GM12878 (cell line): ENCODE measurements at regions not wholly inside any gene's neighbourhood (a gene's known extent, or its start where the extent isn't known, plus 50 kb on each side); places are given as distances from the start of the nearest gene placed in this dataset.

Experiments used
- ATAC-seq: fragments of 200-7000 bp; cut with Tn5 transposase; 3 replicates; pipeline ENCODE4 v1.9.1; 2020; ENCODE audit warnings: mild to moderate bottlenecking, moderate library complexity
- BruUV-seq: library from RNA; stranded (reverse); fragments of 400-500 nt; replicated peaks from 2 replicates; lab custom pipeline; 2021; lab: Mats Ljungman, UMichigan
- CTCF ChIA-PET: fragments of 300-600 bp; sonication (Branson Sonifier 250); formaldehyde crosslinking; extraction: SDS; loops from one replicate; lab custom pipeline; 2021; ENCODE audit warnings: inconsistent platforms; lab: Yijun Ruan, JAX
- POLR2A ChIA-PET: fragments of 350-600 bp; formaldehyde crosslinking; extraction: SDS; loops from one replicate; lab custom pipeline; 2021; ENCODE audit warnings: inconsistent platforms; lab: Charles Lee
- RAD21 ChIA-PET: fragments of 300-600 bp; sonication (Branson Sonifier 250); formaldehyde crosslinking; loops from one replicate; lab custom pipeline; 2023; ENCODE audit warnings: antibody characterized with exemption; ENCODE audit not compliant: unreplicated experiment; lab: Charles Lee
- SMC1A ChIA-PET: fragments of 300-600 bp; sonication (Branson Sonifier 250); formaldehyde crosslinking; loops from one replicate; lab custom pipeline; 2023; ENCODE audit not compliant: unreplicated experiment, uncharacterized antibody; lab: Charles Lee
- DNase-seq: peaks from one replicate; pipeline ENCODE4 v3.0.0-alpha.2; 2011; ENCODE audit warnings: low read depth, low spot score
- FAIRE-seq: peaks from 3 replicates; lab custom pipeline; 2011; peaks lifted over from hg19 to GRCh38; lab: Jason Lieb, UNC
- H2AFZ ChIP-seq: 2 replicates; pipeline ENCODE4 v1.6.0; 2011; ENCODE audit warnings: low read depth, low read length, control low read depth; ENCODE audit not compliant: control insufficient read depth
- H3K27ac ChIP-seq: 2 replicates; pipeline ENCODE4 v1.5.1; 2011; ENCODE audit warnings: control low read depth; ENCODE audit not compliant: control insufficient read depth, insufficient read depth
- H3K27me3 ChIP-seq, 2 experiments: replicated peaks in 1 of 2; 2 replicates each; pipeline versions ENCODE4 v1.6.0 to v1.6.1; 2011; ENCODE audit warnings: low read length in 1 of 2; ENCODE audit not compliant: control insufficient read depth in 2 of 2, insufficient read depth in 2 of 2
- H3K36me3 ChIP-seq, 2 experiments: 2 replicates each; pipeline ENCODE4 v1.5.1; 2011; ENCODE audit warnings: low read length in 1 of 2; ENCODE audit not compliant: control insufficient read depth in 2 of 2, insufficient read depth in 2 of 2
- H3K4me1 ChIP-seq: 2 replicates; pipeline ENCODE4 v1.6.1; 2011; ENCODE audit warnings: mild to moderate bottlenecking, low read length, moderate library complexity, mixed read lengths; ENCODE audit not compliant: control insufficient read depth, insufficient read depth
- H3K4me2 ChIP-seq: 2 replicates; pipeline ENCODE4 v1.6.0; 2011; ENCODE audit warnings: control low read depth; ENCODE audit not compliant: control insufficient read depth, insufficient read depth
- H3K4me3 ChIP-seq: fragments of 200-600 bp; sonication (generic); 2 replicates; pipeline ENCODE4 v1.5.1; 2016
- H3K79me2 ChIP-seq: 2 replicates; pipeline ENCODE4 v1.6.0; 2011; ENCODE audit warnings: low read length; ENCODE audit not compliant: control insufficient read depth, insufficient read depth
- H3K9ac ChIP-seq: 2 replicates; pipeline ENCODE4 v1.8.0; 2011; ENCODE audit warnings: low read length, control low read depth, mixed read lengths; ENCODE audit not compliant: control insufficient read depth, insufficient read depth
- H3K9me3 ChIP-seq: replicated peaks from 3 replicates; pipeline ENCODE4 v1.5.1; 2011; ENCODE audit warnings: mild to moderate bottlenecking, low read length; ENCODE audit not compliant: control insufficient read depth, insufficient read depth
- H4K20me1 ChIP-seq: 2 replicates; pipeline ENCODE4 v1.6.0; 2011; ENCODE audit not compliant: control insufficient read depth, insufficient read depth
- BHLHE40 ChIP-seq, 2 experiments: fragments of 450-650 bp in 1 of 2; IDR thresholded peaks; 2 replicates each; pipeline ENCODE4 v1.6.1; 2011 to 2017; ENCODE audit warnings: low read depth in 2 of 2, borderline replicate concordance in 1 of 2, improper control_type of control experiment in 1 of 2, low read length in 1 of 2, mild to moderate bottlenecking in 1 of 2
- BRCA1 ChIP-seq: IDR thresholded peaks from 2 replicates; pipeline ENCODE4 v1.6.1; 2011; ENCODE audit warnings: low read depth, low read length, improper control_type of control experiment
- CBX5 ChIP-seq: sonication (generic); IDR thresholded peaks from 2 replicates; pipeline ENCODE4 v1.6.1; 2016; ENCODE audit warnings: low read depth, moderate library complexity, mild to moderate bottlenecking, inconsistent platforms
- ESRRA ChIP-seq: IDR thresholded peaks from 2 replicates; pipeline ENCODE4 v1.6.1; 2012; ENCODE audit warnings: mild to moderate bottlenecking, low read length, improper control_type of control experiment
- FOS ChIP-seq: IDR thresholded peaks from 3 replicates; pipeline ENCODE4 v1.6.1; 2011; ENCODE audit warnings: borderline replicate concordance; ENCODE audit not compliant: insufficient read length; ENCODE audit errors: extremely low read depth
- FOXK2 ChIP-seq: fragments of 450-650 bp; IDR thresholded peaks from 2 replicates; pipeline ENCODE4 v1.6.1; 2017; ENCODE audit warnings: mild to moderate bottlenecking, moderate library complexity
- FOXM1 ChIP-seq: IDR thresholded peaks from 2 replicates; pipeline ENCODE4 v1.6.1; 2012; ENCODE audit warnings: low read depth, mild to moderate bottlenecking, inconsistent platforms, low read length, moderate library complexity
- HCFC1 ChIP-seq: fragments of 150-350 bp; IDR thresholded peaks from 2 replicates; pipeline ENCODE4 v1.6.1; 2014; ENCODE audit warnings: low read length
- JUND ChIP-seq: IDR thresholded peaks from 2 replicates; pipeline ENCODE4 v1.6.1; 2012; ENCODE audit warnings: low read depth, mild to moderate bottlenecking, low read length, improper control_type of control experiment, moderate library complexity
- KAT2A ChIP-seq: conservative IDR thresholded peaks from 2 replicates; pipeline ENCODE4 v1.6.1; 2011; ENCODE audit warnings: low read depth, low read length; ENCODE audit not compliant: control insufficient read depth
- KDM1A ChIP-seq: fragments of 200-600 bp; sonication (generic); IDR thresholded peaks from 2 replicates; pipeline ENCODE4 v1.6.1; 2016; ENCODE audit warnings: borderline replicate concordance
- NR2C1 ChIP-seq: fragments of 450-650 bp; IDR thresholded peaks from 2 replicates; pipeline ENCODE4 v1.6.1; 2017; ENCODE audit warnings: antibody characterized with exemption, mild to moderate bottlenecking, moderate library complexity
- NR2F1 ChIP-seq: fragments of 450-650 bp; conservative IDR thresholded peaks from 2 replicates; pipeline ENCODE4 v1.6.1; 2017; ENCODE audit warnings: mild to moderate bottlenecking
- RB1 ChIP-seq: fragments of 450-650 bp; formaldehyde crosslinking; IDR thresholded peaks from 2 replicates; pipeline ENCODE4 v1.6.1; 2017; ENCODE audit warnings: mild to moderate bottlenecking, borderline replicate concordance
- SUPT20H ChIP-seq: IDR thresholded peaks from 2 replicates; pipeline ENCODE4 v1.6.1; 2011; ENCODE audit warnings: low read depth, mild to moderate bottlenecking, low read length, moderate library complexity, borderline replicate concordance; ENCODE audit not compliant: control insufficient read depth
- ZBED1 ChIP-seq: IDR thresholded peaks from 2 replicates; pipeline ENCODE4 v1.6.1; 2016; ENCODE audit warnings: borderline replicate concordance
- WGBS: methylation state at CpG from one replicate; pipeline ENCODE4 v1.1.6; 2016; ENCODE audit warnings: low lambda C conversion rate; ENCODE audit not compliant: insufficient replicate concordance, insufficient coverage; ENCODE audit errors: missing lambda C conversion rate; 5-methylcytosine and 5-hydroxymethylcytosine counted together
- in situ Hi-C: fragments of 300-500 bp; cut with MboI; formaldehyde crosslinking; loops from 9 replicates; pipeline ENCODE4 v1.14.3; 2018; ENCODE audit warnings: mixed read lengths
- intact Hi-C: fragments of 100-400 bp; cut with micrococcal nuclease; formaldehyde crosslinking; loops from one replicate; pipeline ENCODE4 v1.14.2; 2022; ENCODE audit not compliant: unreplicated experiment
- TF ChIP-seq, protein P1 (sequence below): IDR thresholded peaks from 2 replicates; pipeline ENCODE4 v1.6.1; 2012; ENCODE audit warnings: low read depth, low read length, improper control_type of control experiment
- TF ChIP-seq, protein P2 (sequence below): fragments of 450-650 bp; IDR thresholded peaks from 2 replicates; pipeline ENCODE4 v1.6.1; 2017; ENCODE audit warnings: mild to moderate bottlenecking, low read depth, inconsistent platforms; ENCODE audit not compliant: poor library complexity, severe bottlenecking
- TF ChIP-seq, protein P3 (sequence below): IDR thresholded peaks from 2 replicates; pipeline ENCODE4 v1.6.1; 2011; ENCODE audit warnings: low read depth, mild to moderate bottlenecking, low read length, moderate library complexity, borderline replicate concordance; ENCODE audit errors: extremely low read depth

DNA sequence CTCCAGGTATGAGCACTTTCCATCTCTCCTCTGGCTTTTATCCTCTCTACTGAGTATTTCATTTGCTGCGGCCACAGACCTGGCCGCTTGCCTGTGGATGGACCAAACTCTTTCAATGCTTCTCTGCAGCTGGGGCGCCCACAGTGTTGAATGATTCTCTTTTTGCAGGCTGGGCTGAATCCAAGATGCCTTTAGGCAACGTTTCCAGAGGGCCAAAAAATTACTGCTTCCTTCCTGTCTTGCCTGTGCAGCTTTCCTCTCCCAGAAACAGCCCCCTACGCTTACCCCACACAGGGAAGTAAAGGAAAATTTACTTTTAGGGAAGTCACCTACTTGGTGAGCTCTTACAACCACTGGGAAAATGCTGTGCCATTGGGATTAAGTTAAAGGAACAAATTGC lies 55.6 kb upstream of the JDP2 start:
- Histone ChIP-seq H4K20me1 (no peaks in the 10 kb centered on the region), H3K36me3 (no peaks in the 10 kb centered on the region), H3K79me2 (no peaks in the 10 kb centered on the region), H3K9ac (no peak overlapping the region), H3K9me3 (no peaks in the 10 kb centered on the region), H3K27ac (no peak overlapping the region), H3K27me3 (no peaks in the 10 kb centered on the region), H3K4me2 (no peak overlapping the region), H3K4me1 (peaks cover 3% of the 10 kb centered on the region; the same call in 1 of the 2 replicates), H2AFZ (no peak overlapping the region), H3K4me3 (no peak overlapping the region)
- in situ Hi-C loops (no loop called here), intact Hi-C loops (no loop called here)
- DNase-seq: no peak
- POLR2A ChIA-PET: interaction anchor here (0.6 kb wide), 1 partner anchor 354 kb away, joined by 3 read pairs; no protein-coding TSS in a partner anchor
- RAD21 ChIA-PET: no interaction called here
- no peak for FAIRE-seq
- no peak for TF ChIP-seq SUPT20H
- no peak for TF ChIP-seq CBX5
- TF ChIP-seq FOXK2: no peak
- no peak for TF ChIP-seq FOXM1
- no peak for TF ChIP-seq JUND
- TF ChIP-seq ZBED1: no peak
- TF ChIP-seq RB1: no peak
- no peak for TF ChIP-seq HCFC1
- TF ChIP-seq, protein P1, sequence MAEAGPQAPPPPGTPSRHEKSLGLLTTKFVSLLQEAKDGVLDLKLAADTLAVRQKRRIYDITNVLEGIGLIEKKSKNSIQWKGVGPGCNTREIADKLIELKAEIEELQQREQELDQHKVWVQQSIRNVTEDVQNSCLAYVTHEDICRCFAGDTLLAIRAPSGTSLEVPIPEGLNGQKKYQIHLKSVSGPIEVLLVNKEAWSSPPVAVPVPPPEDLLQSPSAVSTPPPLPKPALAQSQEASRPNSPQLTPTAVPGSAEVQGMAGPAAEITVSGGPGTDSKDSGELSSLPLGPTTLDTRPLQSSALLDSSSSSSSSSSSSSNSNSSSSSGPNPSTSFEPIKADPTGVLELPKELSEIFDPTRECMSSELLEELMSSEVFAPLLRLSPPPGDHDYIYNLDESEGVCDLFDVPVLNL: no peak
- TF ChIP-seq KDM1A: no peak
- TF ChIP-seq FOS: no peak
- no peak for TF ChIP-seq BHLHE40 (IDR thresholded peaks at IDR 0.05; ENCODE audit: borderline replicate concordance in 1 of 2, low read depth in 2 of 2, low read length in 1 of 2)
- TF ChIP-seq NR2F1: no peak
- TF ChIP-seq ESRRA: no peak
- TF ChIP-seq NR2C1: no peak
- no peak for TF ChIP-seq BRCA1
- TF ChIP-seq, protein P2, sequence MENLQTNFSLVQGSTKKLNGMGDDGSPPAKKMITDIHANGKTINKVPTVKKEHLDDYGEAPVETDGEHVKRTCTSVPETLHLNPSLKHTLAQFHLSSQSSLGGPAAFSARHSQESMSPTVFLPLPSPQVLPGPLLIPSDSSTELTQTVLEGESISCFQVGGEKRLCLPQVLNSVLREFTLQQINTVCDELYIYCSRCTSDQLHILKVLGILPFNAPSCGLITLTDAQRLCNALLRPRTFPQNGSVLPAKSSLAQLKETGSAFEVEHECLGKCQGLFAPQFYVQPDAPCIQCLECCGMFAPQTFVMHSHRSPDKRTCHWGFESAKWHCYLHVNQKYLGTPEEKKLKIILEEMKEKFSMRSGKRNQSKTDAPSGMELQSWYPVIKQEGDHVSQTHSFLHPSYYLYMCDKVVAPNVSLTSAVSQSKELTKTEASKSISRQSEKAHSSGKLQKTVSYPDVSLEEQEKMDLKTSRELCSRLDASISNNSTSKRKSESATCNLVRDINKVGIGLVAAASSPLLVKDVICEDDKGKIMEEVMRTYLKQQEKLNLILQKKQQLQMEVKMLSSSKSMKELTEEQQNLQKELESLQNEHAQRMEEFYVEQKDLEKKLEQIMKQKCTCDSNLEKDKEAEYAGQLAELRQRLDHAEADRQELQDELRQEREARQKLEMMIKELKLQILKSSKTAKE: no peak
- TF ChIP-seq KAT2A: no peak
- TF ChIP-seq, protein P3, sequence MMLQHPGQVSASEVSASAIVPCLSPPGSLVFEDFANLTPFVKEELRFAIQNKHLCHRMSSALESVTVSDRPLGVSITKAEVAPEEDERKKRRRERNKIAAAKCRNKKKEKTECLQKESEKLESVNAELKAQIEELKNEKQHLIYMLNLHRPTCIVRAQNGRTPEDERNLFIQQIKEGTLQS: no peak
- 55% methylated on average over 5 of the region's 5 CpGs for WGBS
- CTCF ChIA-PET: no interaction called here
- SMC1A ChIA-PET: no interaction called here
- ATAC-seq: no peak
- BruUV-seq: no TSS peak
